ENCODE measurements at regions not wholly inside any gene's neighbourhood (a gene's known extent, or its start where the extent isn't known, plus 50 kb on each side); places are given as distances from the start of the nearest gene placed in this dataset.

DNA sequence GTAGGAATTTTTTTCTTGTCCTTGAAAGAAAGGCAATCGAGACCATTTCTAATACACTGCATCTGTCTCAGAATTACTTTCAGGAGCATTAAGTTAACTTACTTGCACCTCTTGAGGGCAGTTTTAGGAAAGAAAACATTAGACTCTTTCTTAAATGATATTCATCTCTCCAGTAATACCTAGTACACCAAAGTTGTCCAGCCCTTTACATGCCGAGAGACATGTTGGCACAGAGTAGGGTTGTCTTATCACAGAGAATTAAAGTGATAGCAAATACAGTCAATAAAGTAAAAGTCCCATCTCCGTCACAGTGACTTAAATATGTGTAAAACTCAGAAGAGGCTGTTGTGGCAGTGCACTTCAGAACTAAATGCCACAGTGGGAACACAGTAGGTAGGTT is 154.3 kb upstream of the KCNN2 start:
- no peak for TF ChIP-seq CTCF (IDR thresholded peaks at IDR 0.05 in 2 of 3, conservative IDR thresholded peaks at IDR 0.05 in 1 of 3; ENCODE audit: borderline replicate concordance in 1 of 3, insufficient read depth in 1 of 3, low read depth in 2 of 3, low read length in 2 of 3)
- no peak for TF ChIP-seq RAD21 (IDR thresholded peaks at IDR 0.05; ENCODE audit: low read depth)
- TF ChIP-seq EZH2 (IDR thresholded peaks at IDR 0.05) = no peak
- no peak for TF ChIP-seq SP1 (IDR thresholded peaks at IDR 0.05; ENCODE audit: low read depth)
- TF ChIP-seq POLR2AphosphoS5 (IDR thresholded peaks at IDR 0.05; ENCODE audit: low read depth, low read length) = no peak
- TF ChIP-seq CEBPB (IDR thresholded peaks at IDR 0.05; ENCODE audit: low read depth) = no peak
- no peak for TF ChIP-seq ZFX (IDR thresholded peaks at IDR 0.05)
- TF ChIP-seq, protein P1, sequence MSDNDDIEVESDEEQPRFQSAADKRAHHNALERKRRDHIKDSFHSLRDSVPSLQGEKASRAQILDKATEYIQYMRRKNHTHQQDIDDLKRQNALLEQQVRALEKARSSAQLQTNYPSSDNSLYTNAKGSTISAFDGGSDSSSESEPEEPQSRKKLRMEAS (IDR thresholded peaks at IDR 0.05) = no peak
